ENCODE measurements at regions not wholly inside any gene's neighbourhood (a gene's known extent, or its start where the extent isn't known, plus 50 kb on each side); places are given as distances from the start of the nearest gene placed in this dataset.

DNA sequence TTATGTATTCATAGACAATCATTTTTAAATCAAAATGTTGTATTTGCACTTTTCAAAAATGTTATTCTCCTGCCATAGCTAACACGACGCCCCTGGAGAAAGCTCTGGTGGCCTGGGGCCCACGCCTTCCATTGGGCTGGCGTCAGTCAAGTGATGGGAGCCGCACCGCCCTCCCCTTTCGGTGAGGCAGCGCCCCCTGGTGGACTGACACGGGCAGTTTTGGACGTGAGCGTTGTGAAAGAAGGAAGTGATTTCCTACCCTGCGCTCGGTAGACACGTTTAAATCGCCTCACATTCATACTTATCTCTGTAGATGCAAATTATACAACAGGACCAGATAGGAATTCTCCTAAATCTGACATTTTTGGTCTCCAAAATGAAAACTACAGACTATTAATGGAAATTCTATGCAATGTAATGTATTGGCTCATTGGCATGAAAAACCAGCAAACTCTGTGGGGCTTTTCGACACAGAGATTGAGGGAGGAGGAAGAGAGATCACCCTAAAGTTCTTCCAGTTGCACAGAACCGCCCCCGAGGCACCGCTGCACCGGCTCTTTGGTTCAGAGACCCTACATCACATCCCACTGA is 326.2 kb upstream of the SOX11 start:
- Histone ChIP-seq H3K9me3 (no peaks in the 10 kb centered on the region), H3K36me3 (no peaks in the 10 kb centered on the region), H3K4me1 (no peaks in the 10 kb centered on the region), H3K27ac (no peak overlapping the region), H3K27me3 (no peaks in the 10 kb centered on the region), H3K4me3 (no peak overlapping the region)
- DNase-seq (ENCODE audit: low spot score in 2 of 2): peak; percentile 26 to 78
- intact Hi-C loops (cut with DNase I; ENCODE audit: low total_unique reads): no loop called here
- TF ChIP-seq POLR2A (IDR thresholded peaks at IDR 0.05): no peak
- TF ChIP-seq, protein P1, sequence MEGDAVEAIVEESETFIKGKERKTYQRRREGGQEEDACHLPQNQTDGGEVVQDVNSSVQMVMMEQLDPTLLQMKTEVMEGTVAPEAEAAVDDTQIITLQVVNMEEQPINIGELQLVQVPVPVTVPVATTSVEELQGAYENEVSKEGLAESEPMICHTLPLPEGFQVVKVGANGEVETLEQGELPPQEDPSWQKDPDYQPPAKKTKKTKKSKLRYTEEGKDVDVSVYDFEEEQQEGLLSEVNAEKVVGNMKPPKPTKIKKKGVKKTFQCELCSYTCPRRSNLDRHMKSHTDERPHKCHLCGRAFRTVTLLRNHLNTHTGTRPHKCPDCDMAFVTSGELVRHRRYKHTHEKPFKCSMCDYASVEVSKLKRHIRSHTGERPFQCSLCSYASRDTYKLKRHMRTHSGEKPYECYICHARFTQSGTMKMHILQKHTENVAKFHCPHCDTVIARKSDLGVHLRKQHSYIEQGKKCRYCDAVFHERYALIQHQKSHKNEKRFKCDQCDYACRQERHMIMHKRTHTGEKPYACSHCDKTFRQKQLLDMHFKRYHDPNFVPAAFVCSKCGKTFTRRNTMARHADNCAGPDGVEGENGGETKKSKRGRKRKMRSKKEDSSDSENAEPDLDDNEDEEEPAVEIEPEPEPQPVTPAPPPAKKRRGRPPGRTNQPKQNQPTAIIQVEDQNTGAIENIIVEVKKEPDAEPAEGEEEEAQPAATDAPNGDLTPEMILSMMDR (IDR thresholded peaks at IDR 0.05): peak; percentile 27 to 68 (median 59)

GRCh38 chr2:5367321-5367720 is 324.9 kb upstream of the SOX11 start:
- intact Hi-C loops (cut with DNase I; ENCODE audit: low total_unique reads): no loop called here
- Histone ChIP-seq H3K27me3 (no peaks in the 10 kb centered on the region), H3K27ac (no peak overlapping the region), H3K4me1 (no peaks in the 10 kb centered on the region), H3K36me3 (no peaks in the 10 kb centered on the region), H3K9me3 (no peaks in the 10 kb centered on the region), H3K4me3 (no peak overlapping the region)
- DNase-seq (ENCODE audit: low spot score in 2 of 2): no peak
- TF ChIP-seq POLR2A (IDR thresholded peaks at IDR 0.05) (no peak), POLR2AphosphoS5 (IDR thresholded peaks at IDR 0.05) (no peak)
- TF ChIP-seq, protein P1 (IDR thresholded peaks at IDR 0.05): no peak

GRCh38 chr2:5368263-5368662 is 323.9 kb upstream of the SOX11 start:
- no peak overlapping the region for H3K4me3 ChIP-seq
- no peaks in the 10 kb centered on the region for H3K27me3 ChIP-seq
- H3K27ac ChIP-seq: no peak overlapping the region
- no peak for DNase-seq (ENCODE audit: low spot score in 2 of 2)
- no peaks in the 10 kb centered on the region for H3K36me3 ChIP-seq
- TF ChIP-seq POLR2AphosphoS5 (IDR thresholded peaks at IDR 0.05): no peak
- TF ChIP-seq, protein P1 (IDR thresholded peaks at IDR 0.05): no peak
- TF ChIP-seq POLR2A (IDR thresholded peaks at IDR 0.05): no peak
- H3K4me1 ChIP-seq: no peaks in the 10 kb centered on the region
- no peaks in the 10 kb centered on the region for H3K9me3 ChIP-seq
- intact Hi-C loops (cut with DNase I; ENCODE audit: low total_unique reads): no loop called here

GRCh38 chr2:5369510-5369909 is 322.7 kb upstream of the SOX11 start:
- Histone ChIP-seq H3K4me3 (no peak overlapping the region), H3K27ac (no peak overlapping the region), H3K36me3 (no peaks in the 10 kb centered on the region), H3K4me1 (no peaks in the 10 kb centered on the region), H3K9me3 (no peaks in the 10 kb centered on the region), H3K27me3 (no peaks in the 10 kb centered on the region)
- intact Hi-C loops (cut with DNase I; ENCODE audit: low total_unique reads): no loop called here
- no peak for DNase-seq (ENCODE audit: low spot score in 2 of 2)
- TF ChIP-seq, protein P1 (IDR thresholded peaks at IDR 0.05): no peak
- no peak for TF ChIP-seq POLR2A (IDR thresholded peaks at IDR 0.05)
- no peak for TF ChIP-seq POLR2AphosphoS5 (IDR thresholded peaks at IDR 0.05)

GRCh38 chr2:5370158-5370557 is 322.0 kb upstream of the SOX11 start:
- intact Hi-C loops (cut with DNase I; ENCODE audit: low total_unique reads): no loop called here
- H3K4me1 ChIP-seq: no peaks in the 10 kb centered on the region
- TF ChIP-seq, protein P1 (IDR thresholded peaks at IDR 0.05): no peak
- TF ChIP-seq POLR2AphosphoS5 (IDR thresholded peaks at IDR 0.05) (no peak), POLR2A (IDR thresholded peaks at IDR 0.05) (no peak)
- no peaks in the 10 kb centered on the region for H3K27me3 ChIP-seq
- H3K4me3 ChIP-seq: no peak overlapping the region
- no peaks in the 10 kb centered on the region for H3K36me3 ChIP-seq
- no peak overlapping the region for H3K27ac ChIP-seq
- DNase-seq (ENCODE audit: low spot score in 2 of 2): no peak
- no peaks in the 10 kb centered on the region for H3K9me3 ChIP-seq

Data from breast epithelium (tissue), 4 donors.